GM23248 (cell line): ENCODE measurements at regions not wholly inside any gene's neighbourhood (a gene's known extent, or its start where the extent isn't known, plus 50 kb on each side); places are given as distances from the start of the nearest gene placed in this dataset.

Experiments used
- DNase-seq: peaks from one replicate; pipeline ENCODE4 v3.0.0-alpha.2; 2015
- H2AFZ ChIP-seq: fragments of 200-600 bp; sonication (generic); 2 replicates; pipeline ENCODE4 v1.6.1; 2016; ENCODE audit warnings: antibody characterized with exemption
- H3F3A ChIP-seq: fragments of 200-600 bp; sonication (generic); 2 replicates; pipeline ENCODE4 v1.6.1; 2016; ENCODE audit warnings: mild to moderate bottlenecking, antibody characterized with exemption, mixed run types; ENCODE audit not compliant: insufficient read depth
- H3K27ac ChIP-seq: fragments of 200-600 bp; sonication (generic); 2 replicates; pipeline ENCODE4 v1.5.1; 2016; ENCODE audit warnings: mild to moderate bottlenecking
- H3K27me3 ChIP-seq: fragments of 200-600 bp; sonication (generic); replicated peaks from 2 replicates; pipeline ENCODE4 v1.6.1; 2016; ENCODE audit warnings: mild to moderate bottlenecking; ENCODE audit not compliant: insufficient read depth
- H3K36me3 ChIP-seq: fragments of 200-600 bp; sonication (generic); 2 replicates; pipeline ENCODE4 v1.6.1; 2016; ENCODE audit warnings: low read depth, mild to moderate bottlenecking
- H3K4me1 ChIP-seq: fragments of 200-600 bp; sonication (generic); 2 replicates; pipeline ENCODE4 v1.6.1; 2016; ENCODE audit warnings: mild to moderate bottlenecking; ENCODE audit not compliant: insufficient read depth
- H3K4me2 ChIP-seq: fragments of 200-600 bp; sonication (generic); one replicate; pipeline ENCODE4 v1.6.1; 2016; ENCODE audit warnings: mild to moderate bottlenecking; ENCODE audit not compliant: unreplicated experiment
- H3K4me3 ChIP-seq: fragments of 200-600 bp; sonication (generic); 2 replicates; pipeline ENCODE4 v1.5.1; 2016; ENCODE audit warnings: mild to moderate bottlenecking
- H3K79me2 ChIP-seq: fragments of 200-600 bp; sonication (generic); 2 replicates; pipeline ENCODE4 v1.6.1; 2016; ENCODE audit warnings: mild to moderate bottlenecking; ENCODE audit not compliant: insufficient read depth
- H3K9ac ChIP-seq: fragments of 200-600 bp; sonication (generic); 2 replicates; pipeline ENCODE4 v1.6.1; 2016; ENCODE audit warnings: mild to moderate bottlenecking
- H3K9me2 ChIP-seq: fragments of 200-600 bp; sonication (generic); 2 replicates; pipeline ENCODE4 v1.6.1; 2016; ENCODE audit warnings: mixed run types, mild to moderate bottlenecking, moderate library complexity; ENCODE audit not compliant: insufficient read depth
- H3K9me3 ChIP-seq: fragments of 200-600 bp; sonication (generic); one replicate; pipeline ENCODE4 v1.6.1; 2017; ENCODE audit warnings: low read depth
- H4K20me1 ChIP-seq: fragments of 200-600 bp; sonication (generic); 2 replicates; pipeline ENCODE4 v1.6.0; 2016; ENCODE audit not compliant: insufficient read depth
- EZH2 ChIP-seq: fragments of 200-600 bp; sonication (generic); IDR thresholded peaks from 2 replicates; pipeline ENCODE4 v1.6.1; 2018; ENCODE audit warnings: antibody characterized with exemption, mild to moderate bottlenecking; ENCODE audit not compliant: insufficient read depth, poor library complexity, severe bottlenecking
- EZH2phosphoT487 ChIP-seq: fragments of 200-600 bp; sonication (generic); IDR thresholded peaks from 2 replicates; pipeline ENCODE4 v1.6.1; 2018; ENCODE audit warnings: antibody characterized with exemption, moderate library complexity, mild to moderate bottlenecking, low read depth; ENCODE audit not compliant: insufficient read depth
- WGBS, 2 experiments: methylation state at CpG; one replicate each; pipeline ENCODE4 v1.1.6; 2015 to 2017; ENCODE audit warnings: low lambda C conversion rate in 2 of 2, low coverage in 1 of 2; ENCODE audit errors: missing lambda C conversion rate in 2 of 2; 5-methylcytosine and 5-hydroxymethylcytosine counted together
- in situ Hi-C: fragments of 300-500 bp; cut with MboI; formaldehyde crosslinking; loops from 2 replicates; pipeline ENCODE4 v1.15.0; 2020

- TF ChIP-seq EZH2phosphoT487 (no peak), EZH2 (no peak)
- no peaks in the 10 kb centered on the region for H3K27me3 ChIP-seq
- H3K27ac ChIP-seq: no peak overlapping the region
- H3K9me2 ChIP-seq: no peaks in the 10 kb centered on the region
- no peak overlapping the region for H2AFZ ChIP-seq
- no peak overlapping the region for H3K4me2 ChIP-seq
- no peaks in the 10 kb centered on the region for H3F3A ChIP-seq
- no peak overlapping the region for H3K4me3 ChIP-seq
- H4K20me1 ChIP-seq: no peaks in the 10 kb centered on the region
- DNase-seq: no peak
- no peak overlapping the region for H3K9ac ChIP-seq
- in situ Hi-C loops: no loop called here
- no peaks in the 10 kb centered on the region for H3K79me2 ChIP-seq
- 38 to 43% methylated on average over 2 of the region's 2 CpGs for WGBS, 2 experiments
- no peaks in the 10 kb centered on the region for H3K36me3 ChIP-seq
- H3K9me3 ChIP-seq: no peaks in the 10 kb centered on the region
- H3K4me1 ChIP-seq: no peaks in the 10 kb centered on the region
Observed at GRCh38 chr19:28544451-28545261, 668.3 kb downstream of the UQCRFS1 start.

- no peaks in the 10 kb centered on the region for H3K36me3 ChIP-seq
- no peaks in the 10 kb centered on the region for H3K9me3 ChIP-seq
- H2AFZ ChIP-seq: no peak overlapping the region
- WGBS, 2 experiments: 26 to 34% methylated on average over 5 of the region's 5 CpGs
- no peaks in the 10 kb centered on the region for H3K79me2 ChIP-seq
- no peaks in the 10 kb centered on the region for H3K9me2 ChIP-seq
- in situ Hi-C loops: no loop called here
- no peak overlapping the region for H3K4me3 ChIP-seq
- DNase-seq: no peak
- no peak for TF ChIP-seq EZH2phosphoT487
- H3K4me2 ChIP-seq: no peak overlapping the region
- no peaks in the 10 kb centered on the region for H3K4me1 ChIP-seq
- H4K20me1 ChIP-seq: no peaks in the 10 kb centered on the region
- no peak overlapping the region for H3K27ac ChIP-seq
- no peak overlapping the region for H3K9ac ChIP-seq
- no peaks in the 10 kb centered on the region for H3F3A ChIP-seq
- no peaks in the 10 kb centered on the region for H3K27me3 ChIP-seq
Observed at GRCh38 chr19:28543244-28543776, 669.6 kb downstream of the UQCRFS1 start.

GRCh38 chr19:28542394-28543243, 670.3 kb downstream of the UQCRFS1 start:
- no peak overlapping the region for H3K9ac ChIP-seq
- in situ Hi-C loops: no loop called here
- no peaks in the 10 kb centered on the region for H3K4me1 ChIP-seq
- H3K4me2 ChIP-seq: no peak overlapping the region
- H2AFZ ChIP-seq: no peak overlapping the region
- no peak overlapping the region for H3K4me3 ChIP-seq
- DNase-seq: no peak
- no peaks in the 10 kb centered on the region for H3K27me3 ChIP-seq
- no peaks in the 10 kb centered on the region for H3K79me2 ChIP-seq
- H3K36me3 ChIP-seq: no peaks in the 10 kb centered on the region
- H3K9me3 ChIP-seq: peaks cover 6% of the 10 kb centered on the region
- WGBS, 2 experiments: 18 to 22% methylated on average over 12 of the region's 12 CpGs
- no peaks in the 10 kb centered on the region for H3F3A ChIP-seq
- H3K9me2 ChIP-seq: no peaks in the 10 kb centered on the region
- H4K20me1 ChIP-seq: no peaks in the 10 kb centered on the region
- no peak for TF ChIP-seq EZH2phosphoT487
- TF ChIP-seq EZH2: no peak
- no peak overlapping the region for H3K27ac ChIP-seq

GRCh38 chr19:28541602-28542393, 671.2 kb downstream of the UQCRFS1 start:
- in situ Hi-C loops: no loop called here
- Histone ChIP-seq H3K9me2 (no peaks in the 10 kb centered on the region), H3K27ac (no peak overlapping the region), H3K27me3 (no peaks in the 10 kb centered on the region), H3K79me2 (no peaks in the 10 kb centered on the region), H2AFZ (no peak overlapping the region), H3K9ac (no peak overlapping the region), H3K9me3 (peaks cover 6% of the 10 kb centered on the region), H3K4me1 (no peaks in the 10 kb centered on the region), H4K20me1 (no peaks in the 10 kb centered on the region), H3K4me2 (no peak overlapping the region), H3K36me3 (no peaks in the 10 kb centered on the region), H3F3A (no peaks in the 10 kb centered on the region), H3K4me3 (no peak overlapping the region)
- TF ChIP-seq EZH2phosphoT487 (no peak), EZH2 (no peak)
- WGBS, 2 experiments: 11 to 13% methylated on average over 6 of the region's 6 CpGs
- no peak for DNase-seq
